MM.1S (cell line): ENCODE measurements at regions not wholly inside any gene's neighbourhood (a gene's known extent, or its start where the extent isn't known, plus 50 kb on each side); places are given as distances from the start of the nearest gene placed in this dataset.

Experiments
- EZH2 ChIP-seq: fragments of 300-600 bp; sonication (generic); optimal IDR thresholded peaks from 2 replicates; pipeline ENCODE3; 2017; ENCODE audit warnings: low read depth, mild to moderate bottlenecking, antibody characterized with exemption, low read length, mixed read lengths
- EZH2phosphoT487 ChIP-seq: fragments of 300-600 bp; sonication (generic); IDR thresholded peaks from 2 replicates; pipeline ENCODE4 v1.6.1; 2018; ENCODE audit warnings: antibody characterized with exemption, low read length
- TF ChIP-seq, protein P1 (sequence below): fragments of 300-600 bp; sonication (generic); IDR thresholded peaks from 2 replicates; pipeline ENCODE4 v1.5.1; 2016; ENCODE audit warnings: antibody characterized with exemption, low read length, mixed read lengths

DNA sequence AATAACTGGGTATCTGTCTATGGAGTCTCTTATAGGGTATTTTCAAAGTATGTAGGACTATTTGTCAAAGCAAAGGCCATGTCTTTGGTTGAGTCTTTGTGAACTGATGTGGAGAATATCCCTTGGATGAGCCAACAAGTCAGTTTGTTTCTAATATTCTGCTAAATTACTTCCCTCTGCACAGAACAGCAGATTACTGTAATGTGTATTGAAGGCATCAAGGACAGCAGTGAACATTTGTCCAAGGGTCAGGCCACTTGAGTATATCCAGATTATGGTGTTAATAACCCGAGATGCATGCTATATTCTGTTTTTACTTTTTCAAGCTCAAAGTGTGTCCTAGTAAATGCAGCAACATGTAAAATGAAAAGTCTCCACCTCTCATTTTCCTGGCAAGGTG, 144.2 kb upstream of the GLI3 start:
- TF ChIP-seq EZH2phosphoT487 (no peak), EZH2 (no peak)
- TF ChIP-seq, protein P1, sequence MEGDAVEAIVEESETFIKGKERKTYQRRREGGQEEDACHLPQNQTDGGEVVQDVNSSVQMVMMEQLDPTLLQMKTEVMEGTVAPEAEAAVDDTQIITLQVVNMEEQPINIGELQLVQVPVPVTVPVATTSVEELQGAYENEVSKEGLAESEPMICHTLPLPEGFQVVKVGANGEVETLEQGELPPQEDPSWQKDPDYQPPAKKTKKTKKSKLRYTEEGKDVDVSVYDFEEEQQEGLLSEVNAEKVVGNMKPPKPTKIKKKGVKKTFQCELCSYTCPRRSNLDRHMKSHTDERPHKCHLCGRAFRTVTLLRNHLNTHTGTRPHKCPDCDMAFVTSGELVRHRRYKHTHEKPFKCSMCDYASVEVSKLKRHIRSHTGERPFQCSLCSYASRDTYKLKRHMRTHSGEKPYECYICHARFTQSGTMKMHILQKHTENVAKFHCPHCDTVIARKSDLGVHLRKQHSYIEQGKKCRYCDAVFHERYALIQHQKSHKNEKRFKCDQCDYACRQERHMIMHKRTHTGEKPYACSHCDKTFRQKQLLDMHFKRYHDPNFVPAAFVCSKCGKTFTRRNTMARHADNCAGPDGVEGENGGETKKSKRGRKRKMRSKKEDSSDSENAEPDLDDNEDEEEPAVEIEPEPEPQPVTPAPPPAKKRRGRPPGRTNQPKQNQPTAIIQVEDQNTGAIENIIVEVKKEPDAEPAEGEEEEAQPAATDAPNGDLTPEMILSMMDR = no peak
